PC-9 (cell line): ENCODE measurements at regions not wholly inside any gene's neighbourhood (a gene's known extent, or its start where the extent isn't known, plus 50 kb on each side); places are given as distances from the start of the nearest gene placed in this dataset.

Source experiments
- BruUV-seq: library from RNA; stranded (reverse); fragments of 400-500 nt; replicated peaks from 2 replicates; lab custom pipeline; 2021; lab: Mats Ljungman, UMichigan
- CTCF ChIA-PET: fragments of 300-600 bp; sonication (Branson Sonifier 250); formaldehyde crosslinking; loops from one replicate; lab custom pipeline; 2022; ENCODE audit warnings: antibody characterized with exemption; lab: Charles Lee
- POLR2A ChIA-PET: fragments of 300-600 bp; sonication (Branson Sonifier 250); formaldehyde crosslinking; loops from one replicate; lab custom pipeline; 2022; ENCODE audit warnings: antibody characterized with exemption; ENCODE audit not compliant: unreplicated experiment; lab: Charles Lee
- DNase-seq, 2 experiments: peaks; one replicate each; pipeline versions ENCODE4 v3.0.0 to v3.0.0-alpha.2; 2015 to 2022; ENCODE audit warnings: mixed read lengths in 1 of 2
- H2AFZ ChIP-seq: fragments of 200-600 bp; sonication (generic); 2 replicates; pipeline ENCODE4 v1.8.1; 2017; ENCODE audit warnings: antibody characterized with exemption
- H3F3A ChIP-seq: fragments of 200-600 bp; sonication (generic); 2 replicates; pipeline ENCODE4 v1.8.1; 2017; ENCODE audit warnings: antibody characterized with exemption, mild to moderate bottlenecking, low read depth; ENCODE audit not compliant: insufficient read depth
- H3K27ac ChIP-seq: fragments of 200-600 bp; sonication (generic); 2 replicates; pipeline ENCODE4 v1.6.1; 2016; ENCODE audit warnings: mixed run types
- H3K27me3 ChIP-seq: fragments of 200-600 bp; sonication (generic); 2 replicates; pipeline ENCODE4 v1.6.1; 2016; ENCODE audit warnings: low read depth, mixed run types; ENCODE audit not compliant: insufficient read depth
- H3K36me3 ChIP-seq: fragments of 200-600 bp; sonication (generic); 2 replicates; pipeline ENCODE4 v1.6.1; 2016; ENCODE audit warnings: low read depth, mixed run types
- H3K4me1 ChIP-seq: fragments of 200-600 bp; sonication (generic); replicated peaks from 2 replicates; pipeline ENCODE4 v1.6.1; 2016; ENCODE audit warnings: mixed run types; ENCODE audit not compliant: insufficient read depth
- H3K4me2 ChIP-seq: fragments of 200-600 bp; sonication (generic); 2 replicates; pipeline ENCODE4 v1.6.1; 2017; ENCODE audit warnings: mixed run types
- H3K4me3 ChIP-seq: fragments of 200-600 bp; sonication (generic); 2 replicates; pipeline ENCODE4 v1.6.1; 2016; ENCODE audit warnings: mixed run types
- H3K79me2 ChIP-seq: fragments of 200-600 bp; sonication (generic); 2 replicates; pipeline ENCODE4 v1.6.1; 2017; ENCODE audit warnings: low read depth, mixed run types
- H3K9me2 ChIP-seq: fragments of 200-600 bp; sonication (generic); 2 replicates; pipeline ENCODE4 v1.8.1; 2017; ENCODE audit warnings: mild to moderate bottlenecking; ENCODE audit not compliant: insufficient read depth
- H3K9me3 ChIP-seq: fragments of 200-600 bp; sonication (generic); 2 replicates; pipeline ENCODE4 v1.8.1; 2016; ENCODE audit warnings: low read depth; ENCODE audit not compliant: insufficient read depth
- H4K20me1 ChIP-seq: fragments of 200-600 bp; sonication (generic); 2 replicates; pipeline ENCODE4 v1.8.1; 2017; ENCODE audit not compliant: insufficient read depth
- EZH2 ChIP-seq: fragments of 200-600 bp; sonication (generic); IDR thresholded peaks from 2 replicates; pipeline ENCODE4 v1.8.0; 2017; ENCODE audit warnings: antibody characterized with exemption, low read depth
- intact Hi-C: fragments of 100-400 bp; cut with micrococcal nuclease; formaldehyde crosslinking; loops from one replicate; pipeline ENCODE4 v1.10.0; 2022; ENCODE audit not compliant: unreplicated experiment
- TF ChIP-seq, protein P1 (sequence below): fragments of 200-600 bp; sonication (generic); conservative IDR thresholded peaks from 2 replicates; pipeline ENCODE4 v1.6.1; 2017; ENCODE audit warnings: mixed run types, antibody characterized with exemption, mild to moderate bottlenecking, moderate library complexity

GRCh38 chr11:42951266-42951665 lies 360.5 kb upstream of the API5 start:
- no peaks in the 10 kb centered on the region for H3K9me3 ChIP-seq
- H3K27me3 ChIP-seq = peaks cover 7% of the 10 kb centered on the region; the same call in 1 of the 2 replicates
- BruUV-seq = no TSS peak
- DNase-seq = no peak
- no peaks in the 10 kb centered on the region for H4K20me1 ChIP-seq
- H3F3A ChIP-seq = no peaks in the 10 kb centered on the region
- TF ChIP-seq, protein P1, sequence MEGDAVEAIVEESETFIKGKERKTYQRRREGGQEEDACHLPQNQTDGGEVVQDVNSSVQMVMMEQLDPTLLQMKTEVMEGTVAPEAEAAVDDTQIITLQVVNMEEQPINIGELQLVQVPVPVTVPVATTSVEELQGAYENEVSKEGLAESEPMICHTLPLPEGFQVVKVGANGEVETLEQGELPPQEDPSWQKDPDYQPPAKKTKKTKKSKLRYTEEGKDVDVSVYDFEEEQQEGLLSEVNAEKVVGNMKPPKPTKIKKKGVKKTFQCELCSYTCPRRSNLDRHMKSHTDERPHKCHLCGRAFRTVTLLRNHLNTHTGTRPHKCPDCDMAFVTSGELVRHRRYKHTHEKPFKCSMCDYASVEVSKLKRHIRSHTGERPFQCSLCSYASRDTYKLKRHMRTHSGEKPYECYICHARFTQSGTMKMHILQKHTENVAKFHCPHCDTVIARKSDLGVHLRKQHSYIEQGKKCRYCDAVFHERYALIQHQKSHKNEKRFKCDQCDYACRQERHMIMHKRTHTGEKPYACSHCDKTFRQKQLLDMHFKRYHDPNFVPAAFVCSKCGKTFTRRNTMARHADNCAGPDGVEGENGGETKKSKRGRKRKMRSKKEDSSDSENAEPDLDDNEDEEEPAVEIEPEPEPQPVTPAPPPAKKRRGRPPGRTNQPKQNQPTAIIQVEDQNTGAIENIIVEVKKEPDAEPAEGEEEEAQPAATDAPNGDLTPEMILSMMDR = no peak
- TF ChIP-seq EZH2 = no peak
- H2AFZ ChIP-seq = no peak overlapping the region
- intact Hi-C loops = no loop called here
- H3K27ac ChIP-seq = no peak overlapping the region
- no peaks in the 10 kb centered on the region for H3K36me3 ChIP-seq
- no peaks in the 10 kb centered on the region for H3K4me1 ChIP-seq
- no peak overlapping the region for H3K4me3 ChIP-seq
- no peak overlapping the region for H3K4me2 ChIP-seq
- no peaks in the 10 kb centered on the region for H3K79me2 ChIP-seq
- POLR2A ChIA-PET = no interaction called here
- H3K9me2 ChIP-seq = no peaks in the 10 kb centered on the region
- CTCF ChIA-PET = no interaction called here

DNA sequence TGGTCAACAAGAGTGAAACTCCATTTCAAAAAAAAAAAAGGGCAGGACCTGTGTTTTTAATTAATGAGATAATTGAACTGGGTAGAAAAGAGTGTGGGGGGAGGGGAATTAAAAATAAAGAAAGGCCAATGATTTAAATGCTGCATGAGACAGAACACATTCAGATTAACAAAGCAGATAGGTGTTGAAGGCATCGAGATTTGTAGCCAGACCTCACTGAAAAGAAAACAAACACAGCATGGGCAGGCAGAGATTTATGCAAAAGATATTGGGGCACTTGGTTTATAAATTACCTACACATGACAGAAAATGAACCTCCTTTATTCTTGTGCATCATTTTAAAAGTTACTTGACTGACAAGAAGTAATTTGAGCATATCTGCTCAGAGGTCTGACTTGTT lies 354.0 kb upstream of the API5 start:
- Histone ChIP-seq H2AFZ (no peak overlapping the region), H3K9me2 (no peaks in the 10 kb centered on the region), H3K4me3 (no peak overlapping the region), H3K27ac (no peak overlapping the region), H3F3A (no peaks in the 10 kb centered on the region), H3K4me2 (no peak overlapping the region), H3K79me2 (no peaks in the 10 kb centered on the region), H3K36me3 (no peaks in the 10 kb centered on the region), H4K20me1 (no peaks in the 10 kb centered on the region), H3K27me3 (0 out of 2 replicates have a peak, but pooled peaks cover 8% of the 10 kb centered on the region), H3K9me3 (no peaks in the 10 kb centered on the region), H3K4me1 (no peaks in the 10 kb centered on the region)
- DNase-seq = no peak
- BruUV-seq = no TSS peak
- TF ChIP-seq, protein P1 = no peak
- no peak for TF ChIP-seq EZH2
- intact Hi-C loops = no loop called here
- CTCF ChIA-PET = no interaction called here
- POLR2A ChIA-PET = no interaction called here

- Histone ChIP-seq H3K4me1 (no peaks in the 10 kb centered on the region), H4K20me1 (no peaks in the 10 kb centered on the region), H3F3A (no peaks in the 10 kb centered on the region), H3K79me2 (no peaks in the 10 kb centered on the region), H2AFZ (no peak overlapping the region), H3K27ac (no peak overlapping the region), H3K9me2 (no peaks in the 10 kb centered on the region), H3K4me2 (no peak overlapping the region), H3K36me3 (no peaks in the 10 kb centered on the region), H3K27me3 (0 out of 2 replicates have a peak, but pooled peaks cover 8% of the 10 kb centered on the region), H3K4me3 (no peak overlapping the region), H3K9me3 (no peaks in the 10 kb centered on the region)
- BruUV-seq = no TSS peak
- ChIA-PET POLR2A (no interaction called here), CTCF (no interaction called here)
- TF ChIP-seq EZH2 = no peak
- TF ChIP-seq, protein P1 = no peak
- no peak for DNase-seq
- intact Hi-C loops = no loop called here
These were observed 353.2 kb upstream of the API5 start for GRCh38 chr11:42958635-42959034.
